RKO (cell line): ENCODE measurements at regions not wholly inside any gene's neighbourhood (a gene's known extent, or its start where the extent isn't known, plus 50 kb on each side); places are given as distances from the start of the nearest gene placed in this dataset.
"Not testable (repeated sequence)": the region's sequence is repeated elsewhere in the genome, so short reads cannot be mapped to it uniquely, and the experiment has no call there.

Experiments used
- DNase-seq: peaks from one replicate; pipeline ENCODE4 v3.0.0-alpha.2; 2016; ENCODE audit warnings: low spot score

DNA sequence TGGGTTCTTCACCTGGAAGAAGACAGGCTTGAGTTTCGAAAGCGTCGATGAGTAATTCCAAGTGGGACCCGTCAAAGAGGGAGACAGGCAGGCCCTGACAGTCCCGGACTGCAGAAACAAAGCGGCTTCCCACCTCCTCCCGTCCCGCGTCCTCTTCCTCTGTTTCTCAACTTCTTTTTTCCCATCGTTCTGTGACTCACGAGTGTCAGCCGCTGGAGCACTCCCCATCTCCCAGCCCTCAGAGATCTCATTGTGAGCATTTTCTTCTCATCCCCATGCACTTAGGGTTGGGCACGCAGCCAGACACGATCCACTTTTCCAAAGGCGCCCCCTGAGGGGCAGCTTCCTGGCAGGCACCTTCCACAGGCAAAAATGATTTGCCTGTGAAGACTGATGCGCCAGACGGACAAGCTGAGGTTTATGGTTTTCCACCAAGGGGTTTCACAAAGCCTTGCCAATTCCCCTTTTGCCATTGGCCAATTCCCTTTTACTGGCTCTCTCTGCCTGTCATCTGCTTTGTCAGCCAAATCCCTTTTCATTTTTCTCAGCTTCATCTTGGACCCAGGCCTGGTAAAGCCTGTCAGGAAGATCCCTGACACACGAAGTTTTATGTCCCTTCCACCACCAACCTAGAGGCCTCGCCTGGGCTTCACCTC lies 86.5 kb upstream of the ANKRD55 start:
- DNase-seq, result no peak

DNA sequence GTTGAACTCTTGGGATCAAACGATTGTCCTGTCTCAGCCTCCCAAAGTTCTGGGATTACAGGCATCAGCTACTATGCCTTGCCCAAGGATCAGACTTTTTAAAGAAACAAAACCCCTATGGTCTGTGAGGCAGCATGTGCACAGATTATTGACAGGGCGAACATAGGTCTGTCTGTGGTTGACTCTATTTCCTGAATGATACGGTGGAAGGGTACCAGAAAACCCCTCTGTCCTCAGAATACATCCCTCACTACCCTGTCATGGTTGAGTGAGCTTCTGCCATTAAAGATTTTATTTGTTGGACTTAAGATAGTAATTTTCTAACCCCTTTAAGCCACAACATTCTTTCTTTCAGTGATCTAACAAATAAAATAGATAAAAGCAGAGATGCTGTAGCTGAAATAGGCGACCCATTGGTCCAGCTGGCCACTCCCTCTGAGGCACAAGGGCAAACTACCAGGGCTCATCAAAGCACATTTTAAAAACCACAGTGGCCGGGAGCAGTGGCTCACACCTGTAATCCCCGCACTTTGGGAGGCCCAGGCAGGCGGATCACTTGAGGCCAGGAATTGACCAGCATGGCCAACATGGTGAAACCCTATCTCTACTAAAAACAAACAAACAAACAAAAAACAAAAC lies 84.9 kb upstream of the ANKRD55 start:
- DNase-seq, result no peak

GRCh38 chr5:56316299-56316994 lies 83.3 kb upstream of the ANKRD55 start:
- DNase-seq, result no peak

DNA sequence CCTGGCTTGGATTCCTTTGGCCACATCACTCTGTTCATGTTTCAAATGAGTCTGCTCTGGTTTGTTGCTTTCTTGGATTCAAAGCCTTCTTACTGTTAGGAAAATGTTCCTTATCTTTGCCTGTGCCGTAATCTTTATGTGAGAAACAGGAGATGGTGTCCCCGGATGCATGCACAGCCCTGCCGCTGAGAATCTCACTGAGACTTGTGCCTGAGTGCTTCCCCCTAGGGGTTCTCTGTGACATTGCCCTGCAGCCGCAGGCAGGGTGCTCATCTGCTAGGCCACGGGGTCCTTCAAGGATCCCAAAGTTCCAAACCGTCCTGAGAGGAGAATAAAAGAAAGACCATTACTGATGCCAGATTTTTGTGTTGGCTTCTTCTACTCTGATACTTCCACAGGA lies 81.4 kb upstream of the ANKRD55 start:
- peak; percentile 32 for DNase-seq

DNA sequence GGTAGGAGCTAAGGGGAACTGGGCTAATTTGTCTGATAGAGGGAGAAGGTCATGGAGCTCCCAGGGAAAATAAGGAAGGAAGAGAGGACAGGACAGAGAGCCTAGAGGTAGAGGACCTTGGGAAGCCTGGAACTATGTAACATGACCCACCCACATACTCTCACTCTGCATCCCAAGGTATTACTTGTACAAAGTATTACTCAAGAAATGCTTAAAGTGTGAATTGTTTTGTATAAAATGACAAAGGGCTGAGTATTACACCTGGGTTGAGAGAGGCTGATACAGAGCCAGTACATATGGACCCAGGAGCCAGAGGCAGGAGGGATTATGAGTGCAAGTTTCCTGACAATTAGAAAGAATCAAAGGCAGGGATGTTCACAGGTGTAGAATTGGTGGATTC lies 80.5 kb upstream of the ANKRD55 start:
- DNase-seq, result no peak

- DNase-seq, result no peak
Observed at GRCh38 chr5:56313004-56313531, 79.9 kb upstream of the ANKRD55 start.

DNA sequence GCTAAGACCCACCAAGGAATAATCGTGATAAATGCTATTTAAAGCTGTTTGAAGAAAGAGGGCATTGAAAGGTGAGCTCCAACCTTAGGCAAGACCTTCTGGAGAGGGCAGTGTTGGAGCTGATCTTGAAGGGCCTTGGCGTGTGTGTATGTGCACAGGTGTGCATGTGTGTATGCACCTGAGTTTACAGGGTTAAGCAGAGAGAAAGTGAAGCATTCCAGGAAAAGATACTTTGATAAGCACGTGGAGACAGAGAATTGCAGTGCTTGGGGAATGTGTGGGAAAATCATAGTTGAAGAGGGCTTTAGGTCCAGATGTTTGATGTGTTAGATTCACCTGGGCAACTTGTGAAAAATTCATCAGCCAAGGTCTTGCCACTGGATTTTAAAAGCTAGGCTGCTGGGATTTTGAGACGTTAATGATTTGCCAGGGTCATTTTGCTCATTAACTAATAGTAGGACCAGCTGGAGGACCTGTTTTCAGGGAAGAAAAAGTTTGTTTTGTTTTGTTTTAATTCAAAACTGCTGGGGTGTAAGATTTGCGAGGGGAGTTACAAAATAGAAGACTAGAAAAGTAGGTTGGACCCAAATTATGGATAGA lies 78.3 kb upstream of the ANKRD55 start:
- DNase-seq, result no peak

GRCh38 chr5:56310711-56311204 lies 77.6 kb upstream of the ANKRD55 start:
- no peak for DNase-seq

GRCh38 chr5:56309262-56309826 lies 76.2 kb upstream of the ANKRD55 start:
- DNase-seq, result no peak

GRCh38 chr5:56307714-56308333 lies 74.7 kb upstream of the ANKRD55 start:
- no peak for DNase-seq

- no peak for DNase-seq
Observed at GRCh38 chr5:56306433-56307150, 73.5 kb upstream of the ANKRD55 start.

GRCh38 chr5:56305001-56305950 lies 72.1 kb upstream of the ANKRD55 start:
- DNase-seq, result no peak

DNA sequence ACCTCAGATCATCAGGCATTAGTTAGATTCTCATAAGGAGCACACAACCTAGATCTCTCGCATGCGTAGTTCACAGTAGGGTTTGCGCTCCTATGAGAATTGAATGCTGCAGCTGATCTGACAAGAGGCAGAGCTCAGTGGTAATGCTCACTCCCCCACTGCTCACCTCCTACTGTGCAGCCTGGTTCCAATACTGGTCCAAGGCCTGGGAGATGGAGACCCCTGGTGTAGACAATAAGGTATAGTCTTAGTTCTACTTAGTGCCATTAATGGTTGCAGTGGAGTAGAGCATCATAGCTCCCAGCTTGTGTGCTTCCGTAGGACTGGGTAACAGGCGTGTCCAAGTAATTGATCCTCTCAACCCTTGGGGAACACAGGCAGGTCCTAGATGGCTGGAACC lies 70.4 kb upstream of the ANKRD55 start:
- DNase-seq, result no peak

- DNase-seq, result no peak
Observed at GRCh38 chr5:56302027-56302426, 68.9 kb upstream of the ANKRD55 start.

GRCh38 chr5:56301069-56301468 lies 67.9 kb upstream of the ANKRD55 start:
- peak; percentile 21 for DNase-seq

GRCh38 chr5:56299212-56299611 lies 66.1 kb upstream of the ANKRD55 start:
- DNase-seq, result no peak

DNA sequence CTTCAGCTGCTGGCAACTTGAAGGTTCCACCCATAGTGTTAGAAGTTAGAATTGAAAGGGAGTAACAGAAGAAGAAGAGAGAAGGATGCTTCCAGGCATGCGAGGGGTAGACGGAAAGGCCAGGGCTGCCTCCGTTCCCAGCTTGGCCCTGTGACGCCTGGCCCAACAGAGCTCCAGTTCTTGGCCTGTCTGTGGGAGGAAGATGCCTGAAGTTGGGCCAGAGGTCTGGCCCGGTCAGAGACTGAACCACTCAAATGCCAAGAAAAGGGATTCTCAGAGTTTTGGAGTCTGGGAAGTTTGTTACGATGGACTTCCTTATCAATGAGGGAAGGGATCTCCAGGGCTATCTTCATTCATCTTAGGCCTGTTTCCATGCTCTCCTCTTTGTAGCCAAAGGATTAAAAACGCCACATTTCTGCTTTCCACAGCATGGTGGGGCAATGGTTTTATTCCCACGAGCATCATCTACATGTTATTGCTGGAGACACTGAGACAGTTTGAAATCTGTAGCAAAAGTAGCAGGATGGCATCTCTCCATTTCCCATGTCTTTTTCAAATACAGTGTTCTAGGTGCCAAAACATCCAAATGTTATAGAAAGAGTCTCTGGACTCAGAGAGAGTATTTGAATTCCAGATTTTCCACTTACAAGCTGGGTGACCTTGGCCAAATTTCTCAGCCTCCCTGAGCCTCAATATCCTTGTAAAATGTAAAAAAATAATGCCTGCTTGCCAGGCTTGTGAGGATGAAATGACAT lies 65.4 kb upstream of the ANKRD55 start:
- no peak for DNase-seq

GRCh38 chr5:56297851-56298250 lies 64.7 kb upstream of the ANKRD55 start:
- DNase-seq, result no peak

GRCh38 chr5:56295311-56295710 lies 62.2 kb upstream of the ANKRD55 start:
- not testable (repeated sequence) for DNase-seq
